GM12873 (cell line): ENCODE measurements at regions not wholly inside any gene's neighbourhood (a gene's known extent, or its start where the extent isn't known, plus 50 kb on each side); places are given as distances from the start of the nearest gene placed in this dataset.

Experiments used
- CTCF ChIP-seq: IDR thresholded peaks from 2 replicates; pipeline ENCODE4 v1.5.1; 2012; ENCODE audit warnings: low read depth, mild to moderate bottlenecking, moderate library complexity, low read length, control low read depth; ENCODE audit not compliant: insufficient read depth; ENCODE audit errors: missing control alignments

- TF ChIP-seq CTCF, result no peak
Observed at GRCh38 chr7:125848157-125848556, 918.5 kb upstream of the POT1 start.

- no peak for TF ChIP-seq CTCF
Observed at GRCh38 chr7:125847692-125848091, 918.1 kb upstream of the POT1 start.

GRCh38 chr7:125847055-125847454 is 917.4 kb upstream of the POT1 start:
- TF ChIP-seq CTCF, result no peak

- no peak for TF ChIP-seq CTCF
Observed at GRCh38 chr7:125845686-125846085, 916.1 kb upstream of the POT1 start.

- no peak for TF ChIP-seq CTCF
Observed at GRCh38 chr7:125834421-125834820, 904.8 kb upstream of the POT1 start.

- TF ChIP-seq CTCF, result no peak
Observed at GRCh38 chr7:125833839-125834238, 904.2 kb upstream of the POT1 start.

GRCh38 chr7:125830743-125831142 is 901.1 kb upstream of the POT1 start:
- no peak for TF ChIP-seq CTCF
